ENCODE measurements at regions not wholly inside any gene's neighbourhood (a gene's known extent, or its start where the extent isn't known, plus 50 kb on each side); places are given as distances from the start of the nearest gene placed in this dataset.

GRCh38 chr3:176526942-176527341 lies 670.3 kb downstream of the TBL1XR1 start:
- TF ChIP-seq CTCF (IDR thresholded peaks at IDR 0.05; ENCODE audit: extremely low read depth, missing control alignments): no peak
- no peak for DNase-seq (ENCODE audit: low spot score)

- DNase-seq (ENCODE audit: low spot score): no peak
- TF ChIP-seq CTCF (IDR thresholded peaks at IDR 0.05; ENCODE audit: extremely low read depth, missing control alignments): no peak
These were observed 671.1 kb downstream of the TBL1XR1 start for GRCh38 chr3:176526225-176526624.

GRCh38 chr3:176523114-176523513 lies 674.2 kb downstream of the TBL1XR1 start:
- TF ChIP-seq CTCF (IDR thresholded peaks at IDR 0.05; ENCODE audit: extremely low read depth, missing control alignments): no peak
- DNase-seq (ENCODE audit: low spot score): no peak

- no peak for DNase-seq (ENCODE audit: low spot score)
- no peak for TF ChIP-seq CTCF (IDR thresholded peaks at IDR 0.05; ENCODE audit: extremely low read depth, missing control alignments)
These were observed 674.8 kb downstream of the TBL1XR1 start for GRCh38 chr3:176522436-176522835.

DNA sequence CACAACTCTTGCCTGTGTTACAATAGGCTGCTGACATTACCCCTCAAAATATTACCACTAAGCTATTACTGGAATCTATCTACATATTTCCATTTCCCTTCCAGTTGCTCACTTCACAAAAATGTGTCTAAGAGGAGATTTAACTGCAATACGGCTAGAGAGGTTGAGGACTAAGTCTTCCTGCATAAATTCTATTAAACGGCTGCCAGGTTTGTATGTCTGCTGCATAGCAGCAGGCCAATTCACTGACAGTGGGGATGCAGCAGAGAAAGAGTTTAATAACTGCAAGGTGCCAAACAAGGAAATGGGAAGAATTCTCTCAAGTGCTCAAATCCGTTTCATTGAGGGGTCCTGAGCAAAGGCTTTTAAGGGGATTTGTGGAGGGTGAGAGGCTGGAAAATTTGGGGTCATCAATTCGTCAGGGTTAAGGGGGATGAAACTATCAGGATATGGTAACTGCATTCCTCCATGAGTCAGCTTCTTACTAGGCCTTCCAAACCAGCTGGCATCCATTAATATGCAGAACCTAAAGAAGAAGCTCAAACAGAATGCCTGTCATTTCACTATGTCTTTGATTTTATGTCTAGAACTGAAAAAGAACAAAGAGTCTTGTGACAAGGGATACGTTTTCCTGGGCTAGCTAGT lies 675.6 kb downstream of the TBL1XR1 start:
- no peak for DNase-seq (ENCODE audit: low spot score)

GRCh38 chr3:176514297-176514696 lies 683.0 kb downstream of the TBL1XR1 start:
- no peak for TF ChIP-seq CTCF (IDR thresholded peaks at IDR 0.05; ENCODE audit: extremely low read depth, missing control alignments)
- DNase-seq (ENCODE audit: low spot score): no peak

More for the DNA sequence above, 675.6 kb downstream of the TBL1XR1 start:
- no peak for TF ChIP-seq CTCF (IDR thresholded peaks at IDR 0.05; ENCODE audit: extremely low read depth, missing control alignments)

DNA sequence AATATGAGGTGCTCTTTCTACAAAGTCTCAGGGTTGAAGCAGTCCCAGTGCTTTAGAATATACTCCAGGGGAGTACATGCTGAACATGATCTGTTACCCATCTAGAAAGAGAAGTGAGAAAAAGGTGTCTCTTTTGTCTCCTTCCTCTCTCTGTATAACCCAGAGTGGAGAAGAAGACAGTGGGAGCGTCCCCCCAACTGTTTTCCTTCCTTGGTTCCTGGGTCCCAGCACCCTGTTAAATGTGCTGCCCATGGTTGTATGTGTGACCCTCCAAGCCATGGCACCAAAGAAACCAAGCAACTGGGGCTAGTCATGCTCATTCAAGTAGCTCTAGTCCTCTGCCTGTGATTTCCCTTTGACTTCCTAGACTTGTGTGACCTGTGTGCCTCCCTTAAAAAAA lies 683.7 kb downstream of the TBL1XR1 start:
- TF ChIP-seq CTCF (IDR thresholded peaks at IDR 0.05; ENCODE audit: extremely low read depth, missing control alignments): no peak
- DNase-seq (ENCODE audit: low spot score): no peak
